ENCODE measurements at regions not wholly inside any gene's neighbourhood (a gene's known extent, or its start where the extent isn't known, plus 50 kb on each side); places are given as distances from the start of the nearest gene placed in this dataset.

DNA sequence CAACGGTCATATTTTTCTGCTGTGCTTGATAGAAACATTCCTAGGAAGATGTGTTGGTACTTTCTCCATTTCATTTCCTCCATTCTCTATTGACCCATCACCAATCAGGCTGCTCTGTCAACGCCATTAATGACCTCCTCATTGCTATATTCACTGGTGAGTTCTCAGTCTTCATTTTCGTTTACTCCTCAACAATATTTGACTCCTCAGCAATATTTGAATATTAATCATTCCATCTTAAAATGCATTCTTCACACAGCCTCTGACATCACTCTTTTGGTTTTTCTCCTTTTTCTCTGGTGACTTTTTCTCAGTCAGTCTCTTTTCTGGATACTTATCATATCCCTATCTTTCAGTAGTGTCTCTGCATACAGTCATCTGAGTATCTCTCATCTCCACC is 323.5 kb upstream of the CRIM1 start:
- DNase-seq (ENCODE audit: low spot score) (no peak), ATAC-seq (ENCODE audit: low FRiP score) (no peak)
- TF ChIP-seq, protein P1, sequence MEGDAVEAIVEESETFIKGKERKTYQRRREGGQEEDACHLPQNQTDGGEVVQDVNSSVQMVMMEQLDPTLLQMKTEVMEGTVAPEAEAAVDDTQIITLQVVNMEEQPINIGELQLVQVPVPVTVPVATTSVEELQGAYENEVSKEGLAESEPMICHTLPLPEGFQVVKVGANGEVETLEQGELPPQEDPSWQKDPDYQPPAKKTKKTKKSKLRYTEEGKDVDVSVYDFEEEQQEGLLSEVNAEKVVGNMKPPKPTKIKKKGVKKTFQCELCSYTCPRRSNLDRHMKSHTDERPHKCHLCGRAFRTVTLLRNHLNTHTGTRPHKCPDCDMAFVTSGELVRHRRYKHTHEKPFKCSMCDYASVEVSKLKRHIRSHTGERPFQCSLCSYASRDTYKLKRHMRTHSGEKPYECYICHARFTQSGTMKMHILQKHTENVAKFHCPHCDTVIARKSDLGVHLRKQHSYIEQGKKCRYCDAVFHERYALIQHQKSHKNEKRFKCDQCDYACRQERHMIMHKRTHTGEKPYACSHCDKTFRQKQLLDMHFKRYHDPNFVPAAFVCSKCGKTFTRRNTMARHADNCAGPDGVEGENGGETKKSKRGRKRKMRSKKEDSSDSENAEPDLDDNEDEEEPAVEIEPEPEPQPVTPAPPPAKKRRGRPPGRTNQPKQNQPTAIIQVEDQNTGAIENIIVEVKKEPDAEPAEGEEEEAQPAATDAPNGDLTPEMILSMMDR (IDR thresholded peaks at IDR 0.05) = no peak

DNA sequence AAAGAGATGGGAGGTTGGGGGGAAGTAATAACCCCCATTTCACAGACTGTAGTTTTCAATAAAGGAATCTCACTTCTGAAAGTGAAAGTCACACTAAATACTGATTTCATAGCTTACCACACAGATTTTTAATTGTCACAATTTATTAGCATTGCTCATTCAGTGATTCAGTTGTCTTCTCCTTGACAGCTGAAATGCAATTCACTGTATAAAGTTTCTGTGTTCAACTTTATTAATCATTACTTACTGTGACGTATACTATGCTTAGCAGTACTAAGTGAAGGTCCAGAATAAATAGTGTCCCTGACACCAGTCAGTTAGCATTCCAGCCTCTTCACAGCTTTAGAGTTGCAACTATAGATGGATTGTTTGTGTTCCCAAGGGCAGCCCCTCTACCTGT is 324.1 kb upstream of the CRIM1 start:
- ATAC-seq (ENCODE audit: low FRiP score) (no peak), DNase-seq (ENCODE audit: low spot score) (no peak)
- TF ChIP-seq, protein P1 (IDR thresholded peaks at IDR 0.05) = no peak

DNA sequence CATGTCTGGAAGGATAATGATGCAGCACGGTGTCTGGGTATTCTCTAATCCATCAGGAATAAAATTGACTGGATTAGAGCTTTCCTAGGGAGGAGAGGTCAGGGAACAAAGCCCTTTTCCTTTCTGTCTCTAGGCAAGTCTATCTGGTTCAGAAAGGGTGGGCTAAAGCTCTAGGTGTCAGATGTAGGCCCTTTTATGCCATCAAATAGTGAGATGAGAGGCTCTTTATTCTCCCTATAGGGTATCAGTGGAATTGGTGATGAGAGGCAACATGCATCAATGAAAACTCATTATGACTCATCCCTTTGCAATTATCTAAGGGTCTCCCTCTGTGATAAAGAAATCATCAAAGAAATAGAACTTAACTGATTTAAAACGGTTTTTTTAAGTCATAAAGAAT is 328.0 kb upstream of the CRIM1 start:
- ATAC-seq (ENCODE audit: low FRiP score) (no peak), DNase-seq (ENCODE audit: low spot score) (no peak)
- TF ChIP-seq, protein P1 (IDR thresholded peaks at IDR 0.05) = no peak

DNA sequence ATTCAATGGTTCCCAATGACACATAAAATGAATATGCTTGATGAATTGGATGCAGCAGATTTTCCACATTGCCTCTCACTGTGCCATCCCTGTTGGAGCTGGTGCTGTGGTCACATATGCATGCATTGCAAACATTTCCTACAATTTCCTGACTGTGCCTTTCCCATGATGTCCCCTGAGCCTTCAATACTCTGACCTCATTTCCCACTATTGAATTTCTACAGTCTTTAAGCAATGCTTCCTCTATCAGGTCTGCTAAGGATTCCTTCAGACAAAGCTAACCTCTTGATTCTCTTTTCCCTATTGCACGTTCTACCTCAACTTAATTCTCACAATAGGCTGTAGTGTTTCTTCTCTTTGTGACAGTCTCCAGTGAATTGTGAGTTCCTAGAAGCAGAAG is 342.5 kb upstream of the CRIM1 start:
- DNase-seq (ENCODE audit: low spot score) (no peak), ATAC-seq (ENCODE audit: low FRiP score) (no peak)
- TF ChIP-seq, protein P1 (IDR thresholded peaks at IDR 0.05) = no peak

DNA sequence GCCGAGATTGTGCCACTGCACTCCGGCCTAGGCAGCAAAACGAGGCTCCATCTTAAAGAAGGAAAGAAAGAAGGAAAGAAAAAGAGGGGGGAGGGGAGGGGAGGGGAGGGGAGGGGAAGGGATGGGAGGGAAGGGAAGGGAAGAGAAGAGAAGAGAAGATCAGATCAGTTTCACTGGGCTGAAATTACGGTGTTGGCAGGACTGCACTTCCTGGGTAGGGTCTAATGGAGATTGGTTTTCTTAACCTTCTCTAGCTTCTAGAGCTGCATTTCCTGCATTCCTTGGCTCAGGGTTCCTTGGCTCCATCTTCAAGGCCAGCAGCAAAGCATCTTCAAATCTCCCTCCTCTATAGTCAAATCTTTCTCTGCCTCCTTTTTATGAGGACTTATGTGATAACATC is 349.1 kb upstream of the CRIM1 start:
- TF ChIP-seq, protein P1 (IDR thresholded peaks at IDR 0.05) = no peak
- ATAC-seq (ENCODE audit: low FRiP score) (no peak), DNase-seq (ENCODE audit: low spot score) (no peak)

DNA sequence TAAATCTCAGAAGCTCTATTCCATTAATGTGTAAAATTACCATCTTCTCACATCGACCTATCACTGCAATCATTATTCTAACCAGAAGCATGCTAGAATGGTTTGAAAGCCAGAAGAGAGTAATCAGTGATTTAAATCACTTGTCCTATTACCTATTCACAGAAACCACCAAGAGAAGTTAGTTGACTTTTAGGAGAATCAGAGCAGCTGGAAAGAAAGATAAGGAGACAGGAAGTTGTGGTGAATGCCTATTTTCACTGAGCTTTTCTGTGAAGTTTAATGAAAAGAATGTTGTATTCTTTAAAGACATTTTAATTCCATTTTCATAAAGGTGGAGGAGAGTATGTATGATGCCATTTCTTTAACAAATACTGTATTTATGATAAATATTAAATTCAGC is 352.6 kb upstream of the CRIM1 start:
- no peak for ATAC-seq (ENCODE audit: low FRiP score)
- TF ChIP-seq, protein P1 (IDR thresholded peaks at IDR 0.05) = no peak
- DNase-seq (ENCODE audit: low spot score) = no peak

DNA sequence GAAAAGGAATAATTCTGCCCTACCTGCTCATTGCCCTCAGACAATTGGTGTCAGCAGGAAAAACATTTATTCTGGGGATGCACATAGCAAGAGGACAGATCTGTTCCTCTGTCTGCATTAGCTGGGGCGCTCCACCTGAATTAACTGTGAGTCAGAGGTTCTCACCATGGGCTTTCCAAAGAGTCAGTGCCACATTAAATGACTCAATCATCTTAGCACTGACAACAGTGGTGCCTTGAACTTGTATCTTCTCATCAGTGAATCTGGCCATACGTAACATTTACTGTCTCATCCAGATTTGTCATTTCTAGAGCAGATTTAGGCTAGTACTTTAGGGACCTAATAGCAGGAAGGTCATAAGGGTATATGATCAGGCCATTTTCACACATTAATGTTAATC is 358.1 kb upstream of the CRIM1 start:
- ATAC-seq (ENCODE audit: low FRiP score) (no peak), DNase-seq (ENCODE audit: low spot score) (no peak)
- TF ChIP-seq, protein P1 (IDR thresholded peaks at IDR 0.05) = no peak

All from omental fat pad (tissue), 3 donors.